SK-N-SH treated with all-trans-retinoic acid at 6 μM for 48 hours (cell line): ENCODE measurements at regions not wholly inside any gene's neighbourhood (a gene's known extent, or its start where the extent isn't known, plus 50 kb on each side); places are given as distances from the start of the nearest gene placed in this dataset.

ENCODE experiments used
- ESRRG ChIP-seq: fragments of 250-450 bp; sonication (Bioruptor Pico); IDR thresholded peaks from 2 replicates; pipeline ENCODE4 v1.6.1; 2021; ENCODE audit warnings: mild to moderate bottlenecking
- ZNF70 ChIP-seq: fragments of 450-650 bp; formaldehyde crosslinking; IDR thresholded peaks from 2 replicates; pipeline ENCODE4 v1.5.0; 2020; ENCODE audit warnings: mild to moderate bottlenecking, moderate library complexity

DNA sequence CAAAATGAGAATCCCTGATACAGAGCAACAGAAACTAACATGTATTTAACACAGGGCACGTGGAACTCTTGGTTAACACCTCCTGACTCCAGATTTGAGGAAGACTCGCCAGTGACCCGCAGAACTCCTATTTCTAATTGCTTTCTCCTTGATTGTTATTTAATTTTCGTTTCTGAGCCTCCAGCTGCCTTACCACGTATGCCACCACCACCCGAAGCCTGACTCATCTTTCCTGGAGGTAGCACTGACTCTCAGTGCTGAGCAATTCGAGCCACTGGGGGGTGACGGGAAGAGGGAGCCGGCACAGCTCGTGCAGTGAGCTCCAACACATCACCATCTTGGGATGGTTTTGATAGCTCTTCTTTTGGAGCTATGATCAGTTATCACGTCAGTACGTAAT lies 273.9 kb upstream of the MGMT start:
- no peak for TF ChIP-seq ESRRG (CRISPR knock-in tag)
- no peak for TF ChIP-seq ZNF70 (CRISPR knock-in tag)
